HepG2 (cell line): ENCODE measurements at regions not wholly inside any gene's neighbourhood (a gene's known extent, or its start where the extent isn't known, plus 50 kb on each side); places are given as distances from the start of the nearest gene placed in this dataset.

Source experiments
- CEBPB ChIP-seq: IDR thresholded peaks from 2 replicates; pipeline ENCODE4 v1.6.1; 2011; ENCODE audit warnings: low read depth, low read length, improper control_type of control experiment, borderline replicate concordance
- E2F1 ChIP-seq: sonication (generic); formaldehyde crosslinking; IDR thresholded peaks from 2 replicates; pipeline ENCODE4 v1.5.0; 2020; ENCODE audit warnings: missing genetic modification reagents
- EEA1 ChIP-seq: sonication (generic); formaldehyde crosslinking; IDR thresholded peaks from 2 replicates; pipeline ENCODE4 v1.5.1; 2020; ENCODE audit warnings: mild to moderate bottlenecking, missing genetic modification reagents, borderline replicate concordance
- HNF4A ChIP-seq: sonication (generic); formaldehyde crosslinking; IDR thresholded peaks from 2 replicates; pipeline ENCODE4 v1.4.0; 2020; ENCODE audit warnings: missing genetic modification reagents
- HNRNPH1 ChIP-seq: fragments of 200-400 bp; formaldehyde crosslinking; optimal IDR thresholded peaks from 2 replicates; pipeline ENCODE3; 2017; ENCODE audit warnings: mild to moderate bottlenecking, low read depth, low read length
- HOXA9 ChIP-seq: sonication (generic); formaldehyde crosslinking; IDR thresholded peaks from 2 replicates; pipeline ENCODE4 v1.8.1; 2022; ENCODE audit warnings: missing genetic modification reagents, mild to moderate bottlenecking, moderate library complexity, borderline replicate concordance
- JDP2 ChIP-seq: sonication (generic); formaldehyde crosslinking; IDR thresholded peaks from 2 replicates; pipeline ENCODE4 v1.8.1; 2022; ENCODE audit warnings: missing genetic modification reagents, borderline replicate concordance
- KDM5A ChIP-seq: fragments of 200-600 bp; sonication (generic); IDR thresholded peaks from 2 replicates; pipeline ENCODE4 v1.7.0; 2018; ENCODE audit warnings: antibody characterized with exemption, mild to moderate bottlenecking, low read length, borderline replicate concordance
- MAFG ChIP-seq: sonication (generic); formaldehyde crosslinking; IDR thresholded peaks from 2 replicates; pipeline ENCODE4 v1.5.1; 2020; ENCODE audit warnings: mild to moderate bottlenecking, missing genetic modification reagents
- NFE2L2 ChIP-seq: fragments of 150-350 bp; IDR thresholded peaks from 2 replicates; pipeline ENCODE4 v1.6.1; 2014; ENCODE audit warnings: low read length
- POLR2AphosphoS2 ChIP-seq: IDR thresholded peaks from 2 replicates; pipeline ENCODE4 v1.6.1; 2011; ENCODE audit warnings: low read depth, low read length, improper control_type of control experiment
- RARA ChIP-seq: IDR thresholded peaks from 2 replicates; pipeline ENCODE4 v1.6.1; 2016; ENCODE audit warnings: missing genetic modification reagents, missing compliant biosample characterization
- REL ChIP-seq: sonication (generic); formaldehyde crosslinking; conservative IDR thresholded peaks from 2 replicates; pipeline ENCODE4 v1.8.0; 2022; ENCODE audit warnings: mild to moderate bottlenecking, missing genetic modification reagents, moderate library complexity
- TP53 ChIP-seq: sonication (generic); formaldehyde crosslinking; conservative IDR thresholded peaks from 2 replicates; pipeline ENCODE4 v1.4.0; 2020; ENCODE audit warnings: missing genetic modification reagents
- TSC22D2 ChIP-seq: sonication (generic); formaldehyde crosslinking; IDR thresholded peaks from 2 replicates; pipeline ENCODE4 v1.5.1; 2020; ENCODE audit warnings: missing genetic modification reagents, mild to moderate bottlenecking, borderline replicate concordance
- ZFP41 ChIP-seq: sonication (generic); formaldehyde crosslinking; IDR thresholded peaks from 2 replicates; pipeline ENCODE4 v1.4.0; 2020; ENCODE audit warnings: mild to moderate bottlenecking, missing genetic modification reagents, borderline replicate concordance
- ZNF264 ChIP-seq: sonication (generic); formaldehyde crosslinking; IDR thresholded peaks from 2 replicates; pipeline ENCODE4 v1.4.0; 2020; ENCODE audit warnings: missing genetic modification reagents
- ZNF670 ChIP-seq: sonication (generic); formaldehyde crosslinking; IDR thresholded peaks from 2 replicates; pipeline ENCODE4 v1.8.0; 2022; ENCODE audit warnings: mild to moderate bottlenecking, missing genetic modification reagents, borderline replicate concordance
- ZNF703 ChIP-seq: sonication (generic); formaldehyde crosslinking; IDR thresholded peaks from 2 replicates; pipeline ENCODE4 v1.5.1; 2020; ENCODE audit warnings: missing genetic modification reagents, mild to moderate bottlenecking, moderate library complexity, borderline replicate concordance
- ZNF841 ChIP-seq: sonication (generic); formaldehyde crosslinking; IDR thresholded peaks from 2 replicates; pipeline ENCODE4 v1.8.1; 2023; ENCODE audit warnings: missing genetic modification reagents, borderline replicate concordance
- TF ChIP-seq, protein P1 (sequence below): sonication (generic); formaldehyde crosslinking; IDR thresholded peaks from 2 replicates; pipeline ENCODE4 v1.4.0; 2020; ENCODE audit warnings: missing genetic modification reagents
- TF ChIP-seq, protein P2 (sequence below): IDR thresholded peaks from 2 replicates; pipeline ENCODE4 v1.6.1; 2016; ENCODE audit warnings: low read depth, missing genetic modification reagents, missing compliant biosample characterization
- TF ChIP-seq, protein P3 (sequence below): sonication (generic); formaldehyde crosslinking; IDR thresholded peaks from 2 replicates; pipeline ENCODE4 v1.4.0; 2020; ENCODE audit warnings: missing genetic modification reagents

GRCh38 chr18:41351430-41351829 is 603.6 kb upstream of the PIK3C3 start (continued):
- TF ChIP-seq, protein P1, sequence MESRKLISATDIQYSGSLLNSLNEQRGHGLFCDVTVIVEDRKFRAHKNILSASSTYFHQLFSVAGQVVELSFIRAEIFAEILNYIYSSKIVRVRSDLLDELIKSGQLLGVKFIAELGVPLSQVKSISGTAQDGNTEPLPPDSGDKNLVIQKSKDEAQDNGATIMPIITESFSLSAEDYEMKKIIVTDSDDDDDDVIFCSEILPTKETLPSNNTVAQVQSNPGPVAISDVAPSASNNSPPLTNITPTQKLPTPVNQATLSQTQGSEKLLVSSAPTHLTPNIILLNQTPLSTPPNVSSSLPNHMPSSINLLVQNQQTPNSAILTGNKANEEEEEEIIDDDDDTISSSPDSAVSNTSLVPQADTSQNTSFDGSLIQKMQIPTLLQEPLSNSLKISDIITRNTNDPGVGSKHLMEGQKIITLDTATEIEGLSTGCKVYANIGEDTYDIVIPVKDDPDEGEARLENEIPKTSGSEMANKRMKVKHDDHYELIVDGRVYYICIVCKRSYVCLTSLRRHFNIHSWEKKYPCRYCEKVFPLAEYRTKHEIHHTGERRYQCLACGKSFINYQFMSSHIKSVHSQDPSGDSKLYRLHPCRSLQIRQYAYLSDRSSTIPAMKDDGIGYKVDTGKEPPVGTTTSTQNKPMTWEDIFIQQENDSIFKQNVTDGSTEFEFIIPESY: no peak
- TF ChIP-seq ZNF670 (CRISPR knock-in tag) (no peak), NFE2L2 (no peak), JDP2 (CRISPR knock-in tag) (no peak), POLR2AphosphoS2 (no peak), KDM5A (no peak), HNRNPH1 (no peak), MAFG (CRISPR knock-in tag) (0 out of 2 replicates have a peak, but pooled peaks have one; percentile 33), TP53 (CRISPR knock-in tag) (no peak), ZFP41 (CRISPR knock-in tag) (no peak), ZNF264 (CRISPR knock-in tag) (no peak), HOXA9 (no peak), EEA1 (no peak), ZNF841 (no peak), REL (CRISPR knock-in tag) (no peak), HNF4A (CRISPR knock-in tag) (peak; percentile 92), ZNF703 (CRISPR knock-in tag) (no peak), TSC22D2 (CRISPR knock-in tag) (no peak), E2F1 (CRISPR knock-in tag) (no peak), CEBPB (peak; percentile 86), RARA (peak; percentile 71)
- TF ChIP-seq, protein P2, sequence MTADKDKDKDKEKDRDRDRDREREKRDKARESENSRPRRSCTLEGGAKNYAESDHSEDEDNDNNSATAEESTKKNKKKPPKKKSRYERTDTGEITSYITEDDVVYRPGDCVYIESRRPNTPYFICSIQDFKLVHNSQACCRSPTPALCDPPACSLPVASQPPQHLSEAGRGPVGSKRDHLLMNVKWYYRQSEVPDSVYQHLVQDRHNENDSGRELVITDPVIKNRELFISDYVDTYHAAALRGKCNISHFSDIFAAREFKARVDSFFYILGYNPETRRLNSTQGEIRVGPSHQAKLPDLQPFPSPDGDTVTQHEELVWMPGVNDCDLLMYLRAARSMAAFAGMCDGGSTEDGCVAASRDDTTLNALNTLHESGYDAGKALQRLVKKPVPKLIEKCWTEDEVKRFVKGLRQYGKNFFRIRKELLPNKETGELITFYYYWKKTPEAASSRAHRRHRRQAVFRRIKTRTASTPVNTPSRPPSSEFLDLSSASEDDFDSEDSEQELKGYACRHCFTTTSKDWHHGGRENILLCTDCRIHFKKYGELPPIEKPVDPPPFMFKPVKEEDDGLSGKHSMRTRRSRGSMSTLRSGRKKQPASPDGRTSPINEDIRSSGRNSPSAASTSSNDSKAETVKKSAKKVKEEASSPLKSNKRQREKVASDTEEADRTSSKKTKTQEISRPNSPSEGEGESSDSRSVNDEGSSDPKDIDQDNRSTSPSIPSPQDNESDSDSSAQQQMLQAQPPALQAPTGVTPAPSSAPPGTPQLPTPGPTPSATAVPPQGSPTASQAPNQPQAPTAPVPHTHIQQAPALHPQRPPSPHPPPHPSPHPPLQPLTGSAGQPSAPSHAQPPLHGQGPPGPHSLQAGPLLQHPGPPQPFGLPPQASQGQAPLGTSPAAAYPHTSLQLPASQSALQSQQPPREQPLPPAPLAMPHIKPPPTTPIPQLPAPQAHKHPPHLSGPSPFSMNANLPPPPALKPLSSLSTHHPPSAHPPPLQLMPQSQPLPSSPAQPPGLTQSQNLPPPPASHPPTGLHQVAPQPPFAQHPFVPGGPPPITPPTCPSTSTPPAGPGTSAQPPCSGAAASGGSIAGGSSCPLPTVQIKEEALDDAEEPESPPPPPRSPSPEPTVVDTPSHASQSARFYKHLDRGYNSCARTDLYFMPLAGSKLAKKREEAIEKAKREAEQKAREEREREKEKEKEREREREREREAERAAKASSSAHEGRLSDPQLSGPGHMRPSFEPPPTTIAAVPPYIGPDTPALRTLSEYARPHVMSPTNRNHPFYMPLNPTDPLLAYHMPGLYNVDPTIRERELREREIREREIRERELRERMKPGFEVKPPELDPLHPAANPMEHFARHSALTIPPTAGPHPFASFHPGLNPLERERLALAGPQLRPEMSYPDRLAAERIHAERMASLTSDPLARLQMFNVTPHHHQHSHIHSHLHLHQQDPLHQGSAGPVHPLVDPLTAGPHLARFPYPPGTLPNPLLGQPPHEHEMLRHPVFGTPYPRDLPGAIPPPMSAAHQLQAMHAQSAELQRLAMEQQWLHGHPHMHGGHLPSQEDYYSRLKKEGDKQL (CRISPR knock-in tag): no peak
- TF ChIP-seq, protein P3, sequence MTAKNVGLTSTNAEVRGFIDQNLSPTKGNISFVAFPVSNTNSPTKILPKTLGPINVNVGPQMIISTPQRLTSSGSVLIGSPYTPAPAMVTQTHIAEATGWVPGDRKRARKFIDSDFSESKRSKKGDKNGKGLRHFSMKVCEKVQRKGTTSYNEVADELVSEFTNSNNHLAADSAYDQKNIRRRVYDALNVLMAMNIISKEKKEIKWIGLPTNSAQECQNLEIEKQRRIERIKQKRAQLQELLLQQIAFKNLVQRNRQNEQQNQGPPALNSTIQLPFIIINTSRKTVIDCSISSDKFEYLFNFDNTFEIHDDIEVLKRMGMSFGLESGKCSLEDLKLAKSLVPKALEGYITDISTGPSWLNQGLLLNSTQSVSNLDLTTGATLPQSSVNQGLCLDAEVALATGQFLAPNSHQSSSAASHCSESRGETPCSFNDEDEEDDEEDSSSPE (CRISPR knock-in tag): no peak
